GM23338 (cell line): ENCODE measurements at regions not wholly inside any gene's neighbourhood (a gene's known extent, or its start where the extent isn't known, plus 50 kb on each side); places are given as distances from the start of the nearest gene placed in this dataset.
"Not testable (repeated sequence)": the region's sequence is repeated elsewhere in the genome, so short reads cannot be mapped to it uniquely, and the experiment has no call there.

Experiments used
- CTCF ChIP-seq, 2 experiments: fragments of 200-600 bp in 1 of 2; sonication (generic) in 1 of 2; conservative IDR thresholded peaks; 2 replicates each; pipeline versions ENCODE4 v1.5.1 to v1.6.1; 2016 to 2017; ENCODE audit warnings: antibody characterized with exemption in 2 of 2, low read depth in 2 of 2, mild to moderate bottlenecking in 2 of 2, moderate library complexity in 1 of 2
- EZH2 ChIP-seq: fragments of 200-600 bp; sonication (generic); IDR thresholded peaks from one replicate; pipeline ENCODE4 v1.8.0; 2017; ENCODE audit warnings: antibody characterized with exemption, mild to moderate bottlenecking, low read depth; ENCODE audit not compliant: unreplicated experiment
- EZH2phosphoT487 ChIP-seq: fragments of 200-600 bp; sonication (generic); IDR thresholded peaks from one replicate; pipeline ENCODE4 v1.8.1; 2018; ENCODE audit warnings: antibody characterized with exemption; ENCODE audit not compliant: unreplicated experiment
- JUNB ChIP-seq: IDR thresholded peaks from one replicate; pipeline ENCODE4 v1.6.1; 2016; ENCODE audit warnings: antibody characterized with exemption; ENCODE audit not compliant: unreplicated experiment
- NANOG ChIP-seq: IDR thresholded peaks from 2 replicates; pipeline ENCODE4 v1.6.1; 2016; ENCODE audit warnings: antibody characterized with exemption, borderline replicate concordance
- POLR2AphosphoS5 ChIP-seq: IDR thresholded peaks from 2 replicates; pipeline ENCODE4 v1.6.1; 2016; ENCODE audit warnings: antibody characterized with exemption, low read depth
- STAT1 ChIP-seq: IDR thresholded peaks from one replicate; pipeline ENCODE4 v1.6.1; 2016; ENCODE audit warnings: antibody characterized with exemption; ENCODE audit not compliant: unreplicated experiment
- TF ChIP-seq, protein P1 (sequence below): IDR thresholded peaks from one replicate; pipeline ENCODE4 v1.6.1; 2018; ENCODE audit warnings: antibody characterized with exemption; ENCODE audit not compliant: unreplicated experiment
- TF ChIP-seq, protein P2 (sequence below): IDR thresholded peaks from 2 replicates; pipeline ENCODE4 v1.6.1; 2016; ENCODE audit warnings: antibody characterized with exemption

DNA sequence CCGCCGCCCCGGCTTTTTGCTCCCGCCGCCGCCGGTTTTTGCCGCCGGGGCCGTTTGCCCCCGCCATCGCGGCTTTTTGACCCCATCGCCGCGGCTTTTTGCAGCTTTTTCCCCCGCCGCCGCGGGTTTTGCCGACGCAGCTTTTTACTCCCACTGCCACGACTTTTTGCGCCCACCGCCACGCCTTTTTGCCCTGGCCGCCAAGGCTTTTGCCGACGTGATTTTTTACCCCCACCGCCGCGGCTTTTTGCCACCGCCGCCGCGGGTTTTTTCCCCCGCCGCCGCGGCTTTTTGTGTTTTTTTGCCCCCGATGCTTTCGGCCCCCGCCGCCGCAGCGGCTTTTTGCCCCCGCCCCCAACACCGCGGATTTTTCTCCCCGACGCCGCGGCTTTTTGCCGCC lies 5001.9 kb upstream of the OR11H1 start:
- TF ChIP-seq, protein P1, sequence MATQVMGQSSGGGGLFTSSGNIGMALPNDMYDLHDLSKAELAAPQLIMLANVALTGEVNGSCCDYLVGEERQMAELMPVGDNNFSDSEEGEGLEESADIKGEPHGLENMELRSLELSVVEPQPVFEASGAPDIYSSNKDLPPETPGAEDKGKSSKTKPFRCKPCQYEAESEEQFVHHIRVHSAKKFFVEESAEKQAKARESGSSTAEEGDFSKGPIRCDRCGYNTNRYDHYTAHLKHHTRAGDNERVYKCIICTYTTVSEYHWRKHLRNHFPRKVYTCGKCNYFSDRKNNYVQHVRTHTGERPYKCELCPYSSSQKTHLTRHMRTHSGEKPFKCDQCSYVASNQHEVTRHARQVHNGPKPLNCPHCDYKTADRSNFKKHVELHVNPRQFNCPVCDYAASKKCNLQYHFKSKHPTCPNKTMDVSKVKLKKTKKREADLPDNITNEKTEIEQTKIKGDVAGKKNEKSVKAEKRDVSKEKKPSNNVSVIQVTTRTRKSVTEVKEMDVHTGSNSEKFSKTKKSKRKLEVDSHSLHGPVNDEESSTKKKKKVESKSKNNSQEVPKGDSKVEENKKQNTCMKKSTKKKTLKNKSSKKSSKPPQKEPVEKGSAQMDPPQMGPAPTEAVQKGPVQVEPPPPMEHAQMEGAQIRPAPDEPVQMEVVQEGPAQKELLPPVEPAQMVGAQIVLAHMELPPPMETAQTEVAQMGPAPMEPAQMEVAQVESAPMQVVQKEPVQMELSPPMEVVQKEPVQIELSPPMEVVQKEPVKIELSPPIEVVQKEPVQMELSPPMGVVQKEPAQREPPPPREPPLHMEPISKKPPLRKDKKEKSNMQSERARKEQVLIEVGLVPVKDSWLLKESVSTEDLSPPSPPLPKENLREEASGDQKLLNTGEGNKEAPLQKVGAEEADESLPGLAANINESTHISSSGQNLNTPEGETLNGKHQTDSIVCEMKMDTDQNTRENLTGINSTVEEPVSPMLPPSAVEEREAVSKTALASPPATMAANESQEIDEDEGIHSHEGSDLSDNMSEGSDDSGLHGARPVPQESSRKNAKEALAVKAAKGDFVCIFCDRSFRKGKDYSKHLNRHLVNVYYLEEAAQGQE = not testable (repeated sequence)
- TF ChIP-seq CTCF (conservative IDR thresholded peaks at IDR 0.05; ENCODE audit: low read depth in 2 of 2); POLR2AphosphoS5; EZH2; EZH2phosphoT487; JUNB; STAT1; NANOG: not testable (repeated sequence)
- TF ChIP-seq, protein P2, sequence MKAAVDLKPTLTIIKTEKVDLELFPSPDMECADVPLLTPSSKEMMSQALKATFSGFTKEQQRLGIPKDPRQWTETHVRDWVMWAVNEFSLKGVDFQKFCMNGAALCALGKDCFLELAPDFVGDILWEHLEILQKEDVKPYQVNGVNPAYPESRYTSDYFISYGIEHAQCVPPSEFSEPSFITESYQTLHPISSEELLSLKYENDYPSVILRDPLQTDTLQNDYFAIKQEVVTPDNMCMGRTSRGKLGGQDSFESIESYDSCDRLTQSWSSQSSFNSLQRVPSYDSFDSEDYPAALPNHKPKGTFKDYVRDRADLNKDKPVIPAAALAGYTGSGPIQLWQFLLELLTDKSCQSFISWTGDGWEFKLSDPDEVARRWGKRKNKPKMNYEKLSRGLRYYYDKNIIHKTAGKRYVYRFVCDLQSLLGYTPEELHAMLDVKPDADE = not testable (repeated sequence)
